Renal cortex interstitium (tissue), 11 donors: ENCODE measurements at regions not wholly inside any gene's neighbourhood (a gene's known extent, or its start where the extent isn't known, plus 50 kb on each side); places are given as distances from the start of the nearest gene placed in this dataset.
A peak's percentile ranks its signal among the peaks of the same experiment; 100 is the strongest.

ENCODE experiments used
- DNase-seq, 11 donors: peaks; one replicate each; pipeline ENCODE4 v3.0.0-alpha.2; 2013; ENCODE audit warnings: low read depth in 9 of 11, low spot score in 4 of 11; ENCODE audit errors: extremely low read depth in 1 of 11

DNA sequence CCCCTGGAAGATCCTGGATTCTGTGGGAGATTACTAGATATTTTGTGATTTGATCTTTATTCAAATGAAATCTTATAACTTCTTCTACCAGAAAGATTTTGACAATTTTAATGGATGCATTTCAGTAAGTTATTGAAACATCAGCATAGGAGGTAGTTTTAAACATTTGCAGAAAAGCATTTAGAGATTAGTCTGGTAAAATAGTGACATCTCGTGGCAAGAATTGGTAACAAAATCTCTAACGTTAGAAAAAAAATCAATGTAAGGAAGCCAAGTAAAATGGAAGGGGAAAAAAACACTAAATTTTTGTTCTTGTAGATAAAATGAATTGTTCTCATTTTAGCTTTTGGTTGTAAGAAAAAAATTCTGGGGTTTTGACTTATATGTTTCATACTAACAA is 73.3 kb downstream of the TASL start:
- DNase-seq = peak in 8 of 11 donors; percentile 13 to 41 (median 26)

DNA sequence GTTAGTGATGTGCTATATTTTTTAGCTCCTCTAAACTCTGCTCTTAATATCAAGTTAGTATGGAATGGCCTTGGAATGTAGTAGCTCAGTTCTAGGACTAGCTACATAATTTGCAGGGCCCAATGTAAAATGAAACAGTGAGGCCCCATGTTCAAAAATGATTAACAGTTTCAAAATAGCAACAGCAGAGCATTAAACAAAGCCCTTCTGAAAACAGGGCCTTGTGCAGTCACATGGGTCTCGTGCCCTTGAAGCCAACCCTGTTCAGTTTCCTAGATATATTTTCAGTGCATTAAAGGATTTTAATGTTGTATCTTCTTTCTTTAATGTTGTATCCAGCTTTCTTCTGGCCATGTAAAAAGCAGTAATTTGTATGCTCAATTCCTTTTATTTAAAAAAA is 82.1 kb downstream of the TASL start:
- DNase-seq = no peak

DNA sequence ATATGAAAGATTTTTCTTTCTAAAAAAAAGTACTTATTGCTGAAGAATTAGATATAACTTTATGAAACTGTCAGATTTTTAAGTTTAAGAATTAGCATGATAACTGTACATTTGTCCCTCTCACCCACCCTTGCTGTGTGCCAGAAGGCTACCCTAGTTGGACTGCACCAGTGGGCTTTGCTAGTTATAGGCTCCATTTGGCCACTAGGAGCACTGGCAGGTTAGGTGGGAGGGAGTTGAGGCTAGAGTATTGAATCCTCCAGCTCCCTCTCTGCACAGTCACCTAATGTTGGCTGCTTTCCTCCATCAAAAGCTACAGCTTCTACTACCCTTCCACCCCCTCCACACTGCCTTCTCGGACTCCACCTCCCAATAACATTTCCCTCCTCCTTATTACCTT is 84.2 kb downstream of the TASL start:
- no peak for DNase-seq

DNA sequence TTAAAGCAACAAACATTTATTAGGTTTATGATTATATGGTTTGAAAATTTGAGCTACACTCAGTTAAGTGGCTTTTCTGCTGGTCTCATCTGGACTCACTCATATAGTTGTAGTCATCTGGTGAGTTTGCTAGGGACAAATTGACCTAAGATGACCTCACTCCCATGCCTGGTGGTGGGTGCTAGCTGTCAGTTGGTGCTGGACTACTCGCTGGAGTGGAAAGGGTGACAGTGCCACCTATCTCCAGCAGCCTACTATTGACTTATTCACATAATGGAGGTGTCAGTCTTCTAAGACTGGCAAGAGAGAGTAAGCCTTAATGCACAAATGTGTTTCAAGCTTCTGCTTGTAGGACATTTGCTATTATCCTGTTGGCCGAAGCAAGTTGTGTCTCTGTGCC is 88.2 kb downstream of the TASL start:
- no peak for DNase-seq

DNA sequence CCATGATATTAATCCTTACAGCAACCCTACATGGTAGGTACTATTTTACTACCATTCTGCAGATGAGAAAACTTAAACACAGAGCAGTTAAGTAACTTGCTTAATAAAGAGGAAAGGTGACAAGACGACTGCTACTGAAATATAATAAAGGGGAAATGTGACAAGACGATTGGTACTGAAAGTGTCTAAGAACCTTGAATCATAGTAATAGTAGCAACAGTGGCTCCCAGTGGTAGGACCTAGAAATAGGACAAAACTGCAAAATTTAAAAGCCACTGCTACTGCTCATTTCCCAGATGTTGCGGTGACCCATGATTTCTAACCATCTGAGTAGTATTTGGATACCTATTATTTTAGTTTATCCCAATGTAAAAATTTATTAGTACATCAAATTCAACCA is 89.5 kb downstream of the TASL start:
- DNase-seq = no peak

DNA sequence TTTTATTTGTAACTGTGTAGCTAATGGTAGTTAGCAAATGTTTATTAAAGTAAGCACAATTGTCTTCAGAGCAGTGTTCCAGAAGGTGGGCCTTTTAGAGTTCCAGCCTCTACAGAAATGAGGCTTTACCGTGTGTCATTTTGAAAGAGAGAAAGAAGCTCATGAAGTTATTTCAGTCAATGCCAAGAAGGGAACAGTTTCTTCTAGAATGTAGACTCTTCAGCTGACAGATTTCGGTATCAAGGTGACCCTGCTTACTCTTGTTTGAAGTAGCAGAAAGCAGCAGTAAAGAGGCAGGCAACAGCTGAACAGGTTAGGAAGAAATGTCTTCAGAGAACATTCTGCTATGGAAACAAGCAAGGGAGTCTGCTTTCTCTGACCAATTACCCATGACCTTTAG is 93.6 kb downstream of the TASL start:
- DNase-seq = no peak

DNA sequence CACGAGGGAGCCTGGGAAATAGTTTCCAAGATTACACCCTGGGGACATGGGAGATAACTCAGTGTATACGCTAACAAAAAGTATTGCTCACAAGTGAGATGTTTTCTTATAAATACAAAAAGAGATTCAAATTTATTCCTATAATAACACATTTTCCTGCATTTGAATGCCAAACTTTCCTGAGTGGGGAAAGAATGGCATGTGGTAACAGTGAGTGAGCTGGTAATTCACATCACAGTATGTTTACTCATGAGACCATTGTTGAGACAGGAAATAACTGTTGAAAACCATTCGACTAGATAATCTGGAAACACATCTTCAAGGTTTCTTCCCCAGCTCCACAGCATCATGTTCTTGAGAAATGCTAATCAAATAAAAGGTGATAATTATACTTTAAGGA is 109.1 kb downstream of the TASL start:
- DNase-seq = no peak
